HTR-8/SVneo (cell line): ENCODE measurements at regions not wholly inside any gene's neighbourhood (a gene's known extent, or its start where the extent isn't known, plus 50 kb on each side); places are given as distances from the start of the nearest gene placed in this dataset.
"Not testable (repeated sequence)": the region's sequence is repeated elsewhere in the genome, so short reads cannot be mapped to it uniquely, and the experiment has no call there.

Experiments
- DNase-seq: peaks from one replicate; pipeline ENCODE4 v3.0.0; 2011; ENCODE audit warnings: low spot score, mixed read lengths; ENCODE audit not compliant: insufficient read length
- FAIRE-seq: peaks from 2 replicates; lab custom pipeline; 2011; peaks lifted over from hg19 to GRCh38; lab: Jason Lieb, UNC

- no peak for DNase-seq
- FAIRE-seq = no peak
These were observed 61.5 kb downstream of the PRDM13 start for GRCh38 chr6:99668036-99668705.

- FAIRE-seq (no peak), DNase-seq (no peak)
These were observed 83.5 kb downstream of the PRDM13 start for GRCh38 chr6:99689916-99690685.

GRCh38 chr6:99702287-99702686 lies 95.7 kb downstream of the PRDM13 start:
- FAIRE-seq, DNase-seq: not testable (repeated sequence)

GRCh38 chr6:99709062-99709461 lies 102.4 kb downstream of the PRDM13 start:
- DNase-seq (no peak), FAIRE-seq (no peak)

GRCh38 chr6:99711302-99711701 lies 104.7 kb downstream of the PRDM13 start:
- DNase-seq (no peak), FAIRE-seq (no peak)

GRCh38 chr6:99711925-99712324 lies 105.3 kb downstream of the PRDM13 start:
- DNase-seq = no peak
- FAIRE-seq = no peak

GRCh38 chr6:99712519-99712918 lies 105.9 kb downstream of the PRDM13 start:
- no peak for FAIRE-seq

GRCh38 chr6:99722043-99722442 lies 115.4 kb downstream of the PRDM13 start:
- not testable (repeated sequence) for FAIRE-seq

More at GRCh38 chr6:99712519-99712918, 105.9 kb downstream of the PRDM13 start:
- no peak for DNase-seq

GRCh38 chr6:99730237-99730636 lies 123.6 kb downstream of the PRDM13 start:
- FAIRE-seq, DNase-seq: not testable (repeated sequence)

More at GRCh38 chr6:99722043-99722442, 115.4 kb downstream of the PRDM13 start:
- DNase-seq = not testable (repeated sequence)

GRCh38 chr6:99736302-99736701 lies 129.7 kb downstream of the PRDM13 start:
- DNase-seq = no peak

GRCh38 chr6:99739526-99739925 lies 132.9 kb downstream of the PRDM13 start:
- DNase-seq (no peak), FAIRE-seq (no peak)

More at GRCh38 chr6:99736302-99736701, 129.7 kb downstream of the PRDM13 start:
- no peak for FAIRE-seq

- DNase-seq (no peak), FAIRE-seq (no peak)
These were observed 134.5 kb downstream of the PRDM13 start for GRCh38 chr6:99741092-99741491.

GRCh38 chr6:99743647-99744046 lies 137.0 kb downstream of the PRDM13 start:
- DNase-seq (no peak), FAIRE-seq (no peak)

GRCh38 chr6:99745651-99746050 lies 139.0 kb downstream of the PRDM13 start:
- FAIRE-seq = peak; percentile 80

GRCh38 chr6:99746261-99746895 lies 139.7 kb downstream of the PRDM13 start:
- FAIRE-seq (peak; percentile 84), DNase-seq (peak; percentile 54)

More at GRCh38 chr6:99745651-99746050, 139.0 kb downstream of the PRDM13 start:
- DNase-seq = peak; percentile 41

GRCh38 chr6:99761711-99762110 lies 155.1 kb downstream of the PRDM13 start:
- no peak for DNase-seq
- FAIRE-seq = no peak

GRCh38 chr6:99768166-99768565 lies 161.5 kb downstream of the PRDM13 start:
- no peak for FAIRE-seq
- no peak for DNase-seq

GRCh38 chr6:99779631-99780555 lies 173.3 kb downstream of the PRDM13 start:
- FAIRE-seq (no peak), DNase-seq (no peak)

GRCh38 chr6:99780556-99780885 lies 173.9 kb downstream of the PRDM13 start:
- DNase-seq (no peak), FAIRE-seq (no peak)

- DNase-seq (no peak), FAIRE-seq (no peak)
These were observed 183.1 kb downstream of the PRDM13 start for GRCh38 chr6:99789767-99790166.
